Right ventricle myocardium inferior (tissue), 1 donor: ENCODE measurements at regions not wholly inside any gene's neighbourhood (a gene's known extent, or its start where the extent isn't known, plus 50 kb on each side); places are given as distances from the start of the nearest gene placed in this dataset.
"Not testable (repeated sequence)": the region's sequence is repeated elsewhere in the genome, so short reads cannot be mapped to it uniquely, and the experiment has no call there.

Experiments used
- ATAC-seq: fragments of 200-7000 bp; cut with Tn5 transposase; one replicate; pipeline ENCODE4 v1.9.1; 2020; ENCODE audit warnings: mild to moderate bottlenecking, moderate library complexity
- DNase-seq: peaks from one replicate; pipeline ENCODE4 v3.0.0; 2021; ENCODE audit errors: missing footprints
- intact Hi-C: fragments of 100-400 bp; cut with DNase I; formaldehyde crosslinking; loops from one replicate; pipeline ENCODE4 v1.11.0; 2022
- donor health status: DM: no; HTN: yes; CAD: no; lungs with severe emphysema.

GRCh38 chr1:87435484-87435883 is 106.8 kb downstream of the LMO4 start:
- intact Hi-C loops, result no loop called here
- ATAC-seq, result peak; percentile 86
- no peak for DNase-seq

- DNase-seq, intact Hi-C loops: not testable (repeated sequence)
- ATAC-seq, result peak; percentile 74
Measured at GRCh38 chr1:87436115-87436514, 107.4 kb downstream of the LMO4 start.

- no peak for DNase-seq
- peak; percentile 75 for ATAC-seq
- intact Hi-C loops, result no loop called here
Measured at GRCh38 chr1:87436534-87436933, 107.9 kb downstream of the LMO4 start.

GRCh38 chr1:87437663-87438295 is 109.1 kb downstream of the LMO4 start:
- intact Hi-C loops, result no loop called here
- no peak for ATAC-seq
- DNase-seq, result no peak

- intact Hi-C loops, result no loop called here
- no peak for ATAC-seq
- no peak for DNase-seq
Measured at GRCh38 chr1:87439821-87440220, 111.1 kb downstream of the LMO4 start.

GRCh38 chr1:87449348-87449963 is 120.8 kb downstream of the LMO4 start:
- intact Hi-C loops, result loop anchor here (5.0 kb wide), 1 partner anchor 117 kb away; no protein-coding TSS in a partner anchor
- ATAC-seq (peak; percentile 93), DNase-seq (no peak)

GRCh38 chr1:87450136-87450535 is 121.5 kb downstream of the LMO4 start:
- DNase-seq (no peak), ATAC-seq (no peak)
- intact Hi-C loops, result no loop called here

GRCh38 chr1:87450615-87451209 is 122.0 kb downstream of the LMO4 start:
- ATAC-seq (no peak), DNase-seq (no peak)
- intact Hi-C loops, result no loop called here

GRCh38 chr1:87451229-87451920 is 122.7 kb downstream of the LMO4 start:
- intact Hi-C loops, result no loop called here
- DNase-seq, result no peak
- ATAC-seq, result peak; percentile 71

- ATAC-seq (no peak), DNase-seq (no peak)
Measured at GRCh38 chr1:87452648-87453047, 124.0 kb downstream of the LMO4 start.

GRCh38 chr1:87457408-87457807 is 128.7 kb downstream of the LMO4 start:
- no peak for DNase-seq
- intact Hi-C loops, result no loop called here
- no peak for ATAC-seq

More at GRCh38 chr1:87452648-87453047, 124.0 kb downstream of the LMO4 start:
- intact Hi-C loops, result no loop called here

- intact Hi-C loops, result no loop called here
- ATAC-seq, result no peak
- DNase-seq, result no peak
Measured at GRCh38 chr1:87462894-87463293, 134.2 kb downstream of the LMO4 start.

- peak; percentile 68 for ATAC-seq
- intact Hi-C loops, result no loop called here
- no peak for DNase-seq
Measured at GRCh38 chr1:87464022-87464490, 135.4 kb downstream of the LMO4 start.

GRCh38 chr1:87466621-87467020 is 137.9 kb downstream of the LMO4 start:
- intact Hi-C loops, result no loop called here
- no peak for DNase-seq
- no peak for ATAC-seq

- intact Hi-C loops, result no loop called here
- no peak for ATAC-seq
- DNase-seq, result no peak
Measured at GRCh38 chr1:87472716-87473115, 144.0 kb downstream of the LMO4 start.

GRCh38 chr1:87473203-87473661 is 144.6 kb downstream of the LMO4 start:
- intact Hi-C loops, result no loop called here
- no peak for DNase-seq
- ATAC-seq, result no peak

- ATAC-seq, result no peak
- DNase-seq, result no peak
- intact Hi-C loops, result no loop called here
Measured at GRCh38 chr1:87474098-87474497, 145.4 kb downstream of the LMO4 start.

- DNase-seq (peak; percentile 65), ATAC-seq (peak; percentile 87)
- intact Hi-C loops, result no loop called here
Measured at GRCh38 chr1:87478231-87478630, 149.6 kb downstream of the LMO4 start.

- intact Hi-C loops, result no loop called here
- DNase-seq (no peak), ATAC-seq (no peak)
Measured at GRCh38 chr1:87495147-87495546, 166.5 kb downstream of the LMO4 start.

- ATAC-seq (no peak), DNase-seq (no peak)
- intact Hi-C loops, result no loop called here
Measured at GRCh38 chr1:87495870-87496269, 167.2 kb downstream of the LMO4 start.
